ENCODE measurements at regions not wholly inside any gene's neighbourhood (a gene's known extent, or its start where the extent isn't known, plus 50 kb on each side); places are given as distances from the start of the nearest gene placed in this dataset.

- DNase-seq (ENCODE audit: low read depth), result no peak
- no peak for TF ChIP-seq CTCF (IDR thresholded peaks at IDR 0.05; ENCODE audit: insufficient read depth, low read depth, low read length, missing control alignments)
- H3K4me3 ChIP-seq (ENCODE audit: low read length), result no peak overlapping the region
These were observed 246.3 kb upstream of the MAP3K1 start for GRCh38 chr5:56569076-56569475.

GRCh38 chr5:56567278-56567677 is 248.1 kb upstream of the MAP3K1 start:
- no peak overlapping the region for H3K4me3 ChIP-seq (ENCODE audit: low read length)
- no peak for TF ChIP-seq CTCF (IDR thresholded peaks at IDR 0.05; ENCODE audit: insufficient read depth, low read depth, low read length, missing control alignments)
- no peak for DNase-seq (ENCODE audit: low read depth)

DNA sequence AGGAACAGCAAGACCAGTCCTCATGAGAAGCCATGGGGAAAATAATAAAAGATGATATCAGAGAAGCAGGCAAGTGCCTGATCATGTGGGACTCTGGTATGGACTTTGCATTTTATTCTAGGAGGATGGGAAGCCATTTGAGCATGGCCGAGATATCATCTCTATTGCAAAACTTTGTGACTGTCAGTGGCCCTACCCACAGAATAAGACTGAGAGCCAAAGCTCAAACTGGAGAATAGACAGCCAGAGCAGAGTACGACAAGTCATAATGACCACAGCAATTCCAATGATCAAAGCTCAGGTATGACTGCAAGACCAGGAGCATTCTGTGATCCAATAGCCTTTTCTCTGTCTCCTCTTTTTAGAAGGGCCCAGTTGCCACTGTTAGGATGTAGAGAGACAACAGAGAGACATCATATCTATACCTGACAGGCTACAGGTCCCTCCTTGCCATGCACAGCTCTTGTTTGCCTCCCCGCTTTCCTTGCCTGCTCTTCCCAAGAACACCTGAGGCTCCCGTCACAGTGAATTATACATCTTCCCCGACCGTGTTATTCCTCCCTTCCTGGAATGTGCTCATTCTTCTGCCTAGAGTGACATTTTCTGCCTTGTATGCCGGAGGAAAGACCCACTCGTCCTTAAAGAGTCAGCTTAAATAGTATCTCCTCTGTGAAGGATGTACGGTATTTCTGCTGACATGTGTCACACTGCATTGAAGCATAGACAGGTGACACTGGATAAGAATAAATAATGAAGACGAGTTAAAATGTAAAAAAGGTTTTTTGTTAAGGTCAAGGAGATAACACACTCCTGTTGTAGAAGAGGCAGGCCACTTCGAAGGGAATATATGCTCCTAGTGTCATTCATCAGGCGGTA is 248.7 kb upstream of the MAP3K1 start:
- no peak for DNase-seq (ENCODE audit: low read depth)
- no peak for TF ChIP-seq CTCF (IDR thresholded peaks at IDR 0.05; ENCODE audit: insufficient read depth, low read depth, low read length, missing control alignments)
- no peak overlapping the region for H3K4me3 ChIP-seq (ENCODE audit: low read length)

DNA sequence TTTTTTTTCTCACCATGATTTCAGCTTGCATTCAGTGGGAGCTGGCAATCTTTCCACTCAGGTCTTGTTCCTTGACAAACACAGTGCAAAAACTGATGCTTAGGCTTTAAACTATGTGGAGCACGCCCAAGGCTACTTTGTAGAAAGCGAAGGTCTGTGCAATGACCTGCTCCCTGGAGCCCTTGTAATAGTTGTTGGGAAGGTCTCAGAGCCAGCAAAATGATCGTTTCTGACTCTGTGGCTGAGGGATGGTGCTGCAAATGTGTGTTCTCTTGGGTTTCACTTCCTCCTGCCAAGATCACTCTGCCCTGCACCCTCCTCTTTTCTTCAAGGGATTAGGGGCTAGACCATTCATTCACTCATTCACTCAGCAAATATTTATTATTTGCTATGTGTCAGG is 249.7 kb upstream of the MAP3K1 start:
- no peak overlapping the region for H3K4me3 ChIP-seq (ENCODE audit: low read length)
- no peak for DNase-seq (ENCODE audit: low read depth)
- no peak for TF ChIP-seq CTCF (IDR thresholded peaks at IDR 0.05; ENCODE audit: insufficient read depth, low read depth, low read length, missing control alignments)

DNA sequence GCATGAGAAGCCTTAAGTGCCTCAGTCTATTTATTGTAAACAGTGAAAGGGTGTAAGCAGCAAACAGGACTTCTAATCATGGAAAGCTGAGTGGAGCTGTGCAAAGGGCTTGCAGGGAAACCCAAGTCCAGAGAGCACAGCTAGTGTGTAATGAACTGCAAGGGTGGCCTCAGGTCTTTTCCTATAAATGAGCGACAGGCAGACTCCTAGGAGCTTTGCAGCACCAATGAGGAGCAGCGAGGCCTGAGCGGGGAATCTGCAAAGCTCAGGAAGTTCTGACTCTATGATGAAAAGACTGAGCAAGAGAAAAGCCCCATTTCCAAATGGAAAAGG is 250.1 kb upstream of the MAP3K1 start:
- H3K4me3 ChIP-seq (ENCODE audit: low read length), result no peak overlapping the region
- DNase-seq (ENCODE audit: low read depth), result no peak
- no peak for TF ChIP-seq CTCF (IDR thresholded peaks at IDR 0.05; ENCODE audit: insufficient read depth, low read depth, low read length, missing control alignments)

GRCh38 chr5:56564541-56565282 is 250.6 kb upstream of the MAP3K1 start:
- no peak overlapping the region for H3K4me3 ChIP-seq (ENCODE audit: low read length)
- DNase-seq (ENCODE audit: low read depth), result no peak
- TF ChIP-seq CTCF (IDR thresholded peaks at IDR 0.05; ENCODE audit: insufficient read depth, low read depth, low read length, missing control alignments), result no peak

Measured in epithelial cell of esophagus (primary cell).